CD8-positive, alpha-beta memory T cell (primary cell): ENCODE measurements at regions not wholly inside any gene's neighbourhood (a gene's known extent, or its start where the extent isn't known, plus 50 kb on each side); places are given as distances from the start of the nearest gene placed in this dataset.
"Not testable (repeated sequence)": the region's sequence is repeated elsewhere in the genome, so short reads cannot be mapped to it uniquely, and the experiment has no call there.

Source experiments
- CTCF ChIA-PET: fragments of 350-600 bp; sonication (Branson Sonifier 250); formaldehyde crosslinking; loops from one replicate; lab custom pipeline; 2021; ENCODE audit warnings: antibody characterized with exemption; lab: Charles Lee
- POLR2A ChIA-PET: fragments of 350-600 bp; sonication (Branson Sonifier 250); formaldehyde crosslinking; loops from one replicate; lab custom pipeline; 2021; ENCODE audit warnings: antibody characterized with exemption; lab: Charles Lee
- DNase-seq, 5 donors: peaks; one replicate each; pipeline versions ENCODE4 v3.0.0 to v3.0.0-alpha.2; 2020 to 2022; ENCODE audit warnings: mixed read lengths in 1 of 5
- H3K27ac ChIP-seq: one replicate; pipeline ENCODE4 v1.7.0; 2013; ENCODE audit warnings: low read depth, mild to moderate bottlenecking, low read length, moderate library complexity
- H3K27me3 ChIP-seq: 2 replicates; pipeline ENCODE4 v1.7.0; 2013; ENCODE audit warnings: low read length, mild to moderate bottlenecking; ENCODE audit not compliant: insufficient read depth, poor library complexity, severe bottlenecking
- H3K36me3 ChIP-seq: 2 replicates; pipeline ENCODE4 v1.7.0; 2013; ENCODE audit warnings: mild to moderate bottlenecking, low read length, moderate library complexity; ENCODE audit not compliant: insufficient read depth
- H3K4me1 ChIP-seq: 2 replicates; pipeline ENCODE4 v1.7.0; 2013; ENCODE audit warnings: mild to moderate bottlenecking, low read length, moderate library complexity; ENCODE audit not compliant: insufficient read depth
- H3K4me3 ChIP-seq: 2 replicates; pipeline ENCODE4 v1.7.0; 2013; ENCODE audit warnings: mild to moderate bottlenecking, low read length
- H3K9me3 ChIP-seq: 2 replicates; pipeline ENCODE4 v1.7.0; 2013; ENCODE audit warnings: mild to moderate bottlenecking, low read length
- H3K27ac Mint-ChIP-seq, 8 donors: one replicate each; pipeline ENCODE4 v1.8.0; 2020 to 2021; ENCODE audit warnings: mixed read lengths in 8 of 8, mild to moderate bottlenecking in 6 of 8, inconsistent platforms in 3 of 8, moderate library complexity in 3 of 8
- H3K27me3 Mint-ChIP-seq, 2 donors: one replicate each; pipeline ENCODE4 v1.8.0; 2020 to 2021; ENCODE audit warnings: mixed read lengths in 2 of 2, mild to moderate bottlenecking in 1 of 2, moderate library complexity in 1 of 2
- H3K36me3 Mint-ChIP-seq, 3 donors: one replicate each; pipeline ENCODE4 v1.8.0; 2020 to 2021; ENCODE audit warnings: mixed read lengths in 3 of 3, inconsistent platforms in 1 of 3, mild to moderate bottlenecking in 1 of 3
- H3K4me1 Mint-ChIP-seq, 3 donors: one replicate each; pipeline ENCODE4 v1.8.0; 2020 to 2021; ENCODE audit warnings: mixed read lengths in 3 of 3, inconsistent platforms in 1 of 3, mild to moderate bottlenecking in 1 of 3
- H3K4me3 Mint-ChIP-seq, 7 donors: one replicate each; pipeline ENCODE4 v1.8.0; 2020 to 2021; ENCODE audit warnings: mixed read lengths in 7 of 7, mild to moderate bottlenecking in 6 of 7, moderate library complexity in 4 of 7, inconsistent platforms in 2 of 7
- H3K9me3 Mint-ChIP-seq, 5 donors: one replicate each; pipeline ENCODE4 v1.8.0; 2020 to 2022; ENCODE audit warnings: mixed read lengths in 5 of 5, mild to moderate bottlenecking in 3 of 5, moderate library complexity in 2 of 5, inconsistent platforms in 1 of 5

DNA sequence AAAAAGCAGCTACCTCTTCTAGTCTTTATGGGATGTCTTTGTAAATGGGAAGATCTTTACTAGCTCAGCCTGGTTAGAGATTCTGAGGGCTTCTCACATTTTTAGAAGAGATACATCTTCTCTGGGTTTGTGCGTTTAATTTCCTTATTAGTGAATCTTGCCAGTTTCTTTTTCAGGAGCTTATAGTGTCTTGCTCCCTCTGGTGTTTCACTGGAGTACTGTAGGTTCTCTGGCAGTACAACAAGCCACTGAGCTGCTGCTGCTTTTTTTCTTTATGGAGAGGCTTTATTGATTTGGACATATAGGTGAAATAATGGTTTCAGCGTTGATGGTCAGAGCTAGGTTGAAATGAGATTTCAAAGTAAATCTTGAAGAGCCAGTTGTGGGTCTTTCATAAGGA is 82.9 kb downstream of the LAS1L start:
- no peaks in the 10 kb centered on the region for H3K4me1 ChIP-seq
- Mint-ChIP-seq H3K4me3 (no peak overlapping the region), H3K36me3 (peaks cover 0 to 4% (median 0%) of the 10 kb centered on the region in 3 donors), H3K27me3 (peaks cover 0 to 12% of the 10 kb centered on the region in 2 donors), H3K9me3 (peaks cover 0 to 10% (median 6%) of the 10 kb centered on the region in 5 donors), H3K4me1 (peaks cover 0 to 3% (median 3%) of the 10 kb centered on the region in 3 donors), H3K27ac (no peak overlapping the region)
- ChIA-PET CTCF (interaction anchor here (0.9 kb wide), 1 partner anchor 14 kb away, joined by 3 read pairs; no protein-coding TSS in a partner anchor), POLR2A (no interaction called here)
- peak in 2 of 5 donors; percentile 1 to 21 for DNase-seq
- no peak overlapping the region for H3K4me3 ChIP-seq
- no peaks in the 10 kb centered on the region for H3K27me3 ChIP-seq
- H3K27ac ChIP-seq: no peak overlapping the region
- no peaks in the 10 kb centered on the region for H3K9me3 ChIP-seq
- H3K36me3 ChIP-seq: no peaks in the 10 kb centered on the region

DNA sequence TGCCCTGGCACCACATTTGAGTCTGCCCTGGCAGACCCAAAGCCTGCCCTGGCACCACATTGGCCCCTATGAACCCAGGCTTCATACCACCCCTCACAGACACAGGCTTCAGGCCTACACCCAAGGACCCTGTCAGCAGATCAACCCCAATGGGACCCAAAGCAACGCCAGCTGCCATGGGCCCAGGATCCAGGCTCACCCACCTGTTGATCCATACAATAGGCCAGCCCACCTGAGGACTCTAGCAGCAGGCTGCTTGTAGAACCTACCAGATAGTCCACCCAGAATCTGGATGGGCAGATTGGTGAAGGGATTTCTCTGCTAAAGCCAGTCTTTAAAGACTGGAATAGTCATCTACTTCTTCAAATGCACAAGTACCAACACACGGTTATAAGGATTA is 114.4 kb downstream of the LAS1L start:
- no peaks in the 10 kb centered on the region for H3K27me3 ChIP-seq
- no peak for DNase-seq
- Mint-ChIP-seq H3K4me3 (no peak overlapping the region), H3K36me3 (peaks cover 0 to 4% (median 0%) of the 10 kb centered on the region in 3 donors), H3K9me3 (peaks cover 4 to 34% (median 15%) of the 10 kb centered on the region in 5 donors), H3K27me3 (peaks cover 0 to 2% of the 10 kb centered on the region in 2 donors), H3K4me1 (no peaks in the 10 kb centered on the region), H3K27ac (no peak overlapping the region)
- ChIA-PET POLR2A (no interaction called here), CTCF (no interaction called here)
- no peaks in the 10 kb centered on the region for H3K36me3 ChIP-seq
- H3K27ac ChIP-seq: no peak overlapping the region
- H3K4me3 ChIP-seq: no peak overlapping the region
- H3K9me3 ChIP-seq: no peaks in the 10 kb centered on the region
- H3K4me1 ChIP-seq: no peaks in the 10 kb centered on the region

DNA sequence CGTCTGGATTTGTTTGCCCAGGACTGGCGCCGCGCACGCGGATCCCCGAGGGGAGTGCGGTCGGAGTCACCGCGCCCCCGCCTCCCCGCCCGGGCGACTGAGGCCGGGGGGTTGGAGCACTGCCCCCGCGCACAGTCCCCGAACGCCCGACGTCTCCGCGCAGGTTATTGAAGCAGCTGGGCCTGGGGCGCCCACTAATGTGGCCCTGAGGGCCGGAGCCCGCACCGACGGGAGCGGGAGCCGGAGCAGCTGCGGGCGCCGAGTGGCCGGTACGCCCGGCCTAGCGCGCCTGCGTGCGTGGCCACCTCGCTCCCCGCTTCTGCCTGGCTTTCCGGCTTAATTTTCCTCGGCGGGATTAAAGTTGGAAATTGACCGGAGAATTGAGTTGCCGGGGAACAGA is 126.9 kb downstream of the LAS1L start:
- H3K9me3 ChIP-seq, H3K27me3 ChIP-seq, H3K4me3 Mint-ChIP-seq, H3K36me3 ChIP-seq, H3K4me3 ChIP-seq, H3K4me1 Mint-ChIP-seq, CTCF ChIA-PET, H3K36me3 Mint-ChIP-seq, DNase-seq, H3K4me1 ChIP-seq, H3K27ac Mint-ChIP-seq, H3K27ac ChIP-seq, POLR2A ChIA-PET: not testable (repeated sequence)
- Mint-ChIP-seq H3K9me3 (peaks cover 0 to 31% (median 17%) of the 10 kb centered on the region in 5 donors), H3K27me3 (peaks cover 28 to 31% of the 10 kb centered on the region in 2 donors)

DNA sequence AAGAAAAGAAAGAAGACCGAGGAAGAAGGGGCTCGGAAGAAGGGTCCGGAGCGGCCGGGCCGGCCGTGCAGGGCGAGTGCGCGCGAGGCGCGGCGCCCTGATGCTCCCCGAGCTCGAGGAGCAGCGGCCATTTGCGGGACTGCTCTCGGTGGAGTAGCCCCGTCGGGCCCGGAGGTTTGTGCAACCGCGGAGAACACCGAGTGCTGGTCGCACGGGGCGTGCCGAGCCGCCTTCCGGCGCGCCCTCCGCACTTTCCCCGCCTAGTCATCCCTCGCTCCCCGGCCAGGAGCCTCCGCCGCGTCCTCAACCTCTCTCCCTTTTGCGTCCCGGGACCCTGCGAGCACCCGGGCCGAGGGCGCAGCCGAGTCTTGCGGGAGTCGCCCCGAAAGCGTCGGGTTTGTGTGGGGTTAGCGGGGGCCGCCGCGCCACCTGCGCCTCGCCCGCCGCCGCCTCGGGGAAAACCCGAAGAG is 127.4 kb downstream of the LAS1L start:
- DNase-seq: no peak
- CTCF ChIA-PET: no interaction called here
- Histone ChIP-seq H3K4me3 (no peak overlapping the region), H3K27me3 (no peaks in the 10 kb centered on the region), H3K36me3 (no peaks in the 10 kb centered on the region), H3K9me3 (no peaks in the 10 kb centered on the region), H3K4me1 (no peaks in the 10 kb centered on the region), H3K27ac (no peak overlapping the region)
- Mint-ChIP-seq H3K9me3 (peaks cover 0 to 33% (median 17%) of the 10 kb centered on the region in 5 donors), H3K36me3 (no peaks in the 10 kb centered on the region), H3K27me3 (peaks cover 29 to 33% of the 10 kb centered on the region in 2 donors), H3K27ac (no peak overlapping the region), H3K4me3 (peak overlapping the region in 2 of 7 donors; percentile 43 to 45), H3K4me1 (peaks cover 4 to 8% (median 8%) of the 10 kb centered on the region in 3 donors)
- POLR2A ChIA-PET: no interaction called here

DNA sequence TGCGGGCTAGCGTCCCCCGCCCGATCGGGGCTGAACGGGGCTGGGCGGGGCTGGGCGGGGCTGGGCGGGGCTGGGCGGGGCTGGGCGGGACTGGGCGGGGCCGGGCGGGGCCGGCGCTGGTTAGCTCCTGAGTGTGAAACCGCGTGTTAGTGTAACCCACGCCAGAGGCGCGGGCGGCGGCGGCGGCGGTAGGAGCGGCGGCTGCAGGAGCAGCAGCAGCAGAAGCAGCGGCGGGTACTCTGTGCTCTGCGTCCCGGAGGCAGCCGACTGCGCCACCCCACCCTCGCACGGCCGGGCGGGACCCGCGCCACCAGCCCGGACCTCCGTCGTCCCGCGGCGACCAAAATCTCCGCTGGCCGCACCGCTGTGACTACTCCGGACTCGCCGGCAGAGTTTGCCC is 128.1 kb downstream of the LAS1L start:
- Histone ChIP-seq H3K9me3 (no peaks in the 10 kb centered on the region), H3K4me3 (no peak overlapping the region), H3K36me3 (no peaks in the 10 kb centered on the region), H3K27ac (no peak overlapping the region), H3K4me1 (no peaks in the 10 kb centered on the region), H3K27me3 (no peaks in the 10 kb centered on the region)
- DNase-seq: no peak
- ChIA-PET POLR2A (interaction anchor here (0.6 kb wide), 1 partner anchor 426 kb away, joined by 3 read pairs; no protein-coding TSS in a partner anchor), CTCF (no interaction called here)
- Mint-ChIP-seq H3K27ac (no peak overlapping the region), H3K4me1 (peaks cover 4 to 8% (median 8%) of the 10 kb centered on the region in 3 donors), H3K9me3 (peaks cover 0 to 36% (median 17%) of the 10 kb centered on the region in 5 donors), H3K4me3 (peak overlapping the region in 5 of 7 donors; percentile 35 to 76 (median 61)), H3K36me3 (no peaks in the 10 kb centered on the region), H3K27me3 (peaks cover 29 to 33% of the 10 kb centered on the region in 2 donors)

DNA sequence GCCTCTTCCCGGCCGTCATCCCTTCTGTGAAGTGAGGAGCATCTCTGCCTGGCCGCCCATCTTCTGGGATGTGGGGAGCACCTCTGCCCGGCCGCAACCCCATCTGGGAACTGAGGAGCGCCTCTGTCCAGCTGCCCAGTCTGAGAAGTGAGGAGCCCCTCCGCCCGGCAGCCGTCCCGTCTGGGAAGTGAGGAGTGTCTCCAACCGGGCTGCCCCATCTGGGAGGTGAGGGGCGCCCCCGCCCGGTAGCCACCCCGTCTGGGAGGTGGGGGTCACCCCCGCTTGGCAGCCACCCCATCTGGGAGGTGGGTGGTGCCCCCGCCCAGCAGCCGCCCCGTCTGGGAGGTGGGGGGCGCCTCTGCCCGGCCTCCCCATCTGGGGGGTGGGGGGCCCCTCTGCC is 142.3 kb downstream of the LAS1L start:
- Histone ChIP-seq H3K9me3 (no peaks in the 10 kb centered on the region), H3K36me3 (no peaks in the 10 kb centered on the region), H3K27me3 (no peaks in the 10 kb centered on the region), H3K4me1 (no peaks in the 10 kb centered on the region), H3K27ac (no peak overlapping the region), H3K4me3 (no peak overlapping the region)
- DNase-seq: no peak
- POLR2A ChIA-PET: no interaction called here
- peaks cover 6 to 67% (median 44%) of the 10 kb centered on the region in 5 donors for H3K9me3 Mint-ChIP-seq
- H3K36me3 Mint-ChIP-seq: peaks cover 0 to 22% (median 5%) of the 10 kb centered on the region in 3 donors
- no peak overlapping the region for H3K4me3 Mint-ChIP-seq
- peaks cover 0 to 14% of the 10 kb centered on the region in 2 donors for H3K27me3 Mint-ChIP-seq
- CTCF ChIA-PET: no interaction called here
- H3K4me1 Mint-ChIP-seq: no peaks in the 10 kb centered on the region
- H3K27ac Mint-ChIP-seq: no peak overlapping the region

DNA sequence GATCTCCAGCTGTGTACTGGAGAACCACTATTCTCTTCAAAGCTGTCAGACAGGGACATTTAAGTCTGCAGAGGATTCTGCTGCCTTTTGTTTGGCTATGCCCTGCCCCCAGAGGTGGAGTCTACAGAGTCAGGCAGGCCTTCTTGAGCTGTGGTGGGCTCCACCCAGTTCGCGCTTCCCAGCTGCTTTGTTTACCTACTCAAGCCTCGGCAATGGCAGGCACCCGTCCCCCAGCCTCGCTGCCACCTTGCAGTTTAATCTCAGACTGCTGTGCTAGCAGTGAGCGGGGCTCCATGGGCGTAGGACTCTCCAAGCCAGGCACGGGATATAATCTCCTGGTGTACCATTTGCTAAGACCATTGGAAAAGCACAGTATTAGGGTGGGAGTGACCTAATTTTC is 145.5 kb downstream of the LAS1L start:
- H3K27me3 Mint-ChIP-seq, DNase-seq, H3K9me3 ChIP-seq, H3K4me1 Mint-ChIP-seq, H3K36me3 ChIP-seq, H3K4me3 Mint-ChIP-seq, H3K4me3 ChIP-seq, H3K27me3 ChIP-seq, H3K27ac Mint-ChIP-seq, CTCF ChIA-PET, H3K27ac ChIP-seq, H3K4me1 ChIP-seq, POLR2A ChIA-PET: not testable (repeated sequence)
- Mint-ChIP-seq H3K9me3 (peaks cover 0 to 65% (median 47%) of the 10 kb centered on the region in 5 donors), H3K36me3 (peaks cover 0 to 10% (median 3%) of the 10 kb centered on the region in 3 donors)
